Suprapubic skin (tissue), 4 donors: ENCODE measurements at regions not wholly inside any gene's neighbourhood (a gene's known extent, or its start where the extent isn't known, plus 50 kb on each side); places are given as distances from the start of the nearest gene placed in this dataset.

Source experiments
- DNase-seq, 2 donors: peaks; one replicate each; pipeline ENCODE4 v3.0.0-alpha.2; 2019; ENCODE audit warnings: low spot score in 2 of 2
- H3K27ac ChIP-seq: fragments of 200-600 bp; sonication (generic); one replicate; pipeline ENCODE4 v1.5.1; 2019
- H3K27me3 ChIP-seq: fragments of 200-600 bp; sonication (generic); one replicate; pipeline ENCODE4 v1.5.1; 2019
- H3K36me3 ChIP-seq: fragments of 200-600 bp; sonication (generic); one replicate; pipeline ENCODE4 v1.5.1; 2019
- H3K4me1 ChIP-seq: fragments of 200-600 bp; sonication (generic); one replicate; pipeline ENCODE4 v1.5.1; 2019
- H3K4me3 ChIP-seq: fragments of 200-600 bp; sonication (generic); one replicate; pipeline ENCODE4 v1.5.1; 2019; ENCODE audit warnings: mild to moderate bottlenecking
- H3K9me3 ChIP-seq: fragments of 200-600 bp; sonication (generic); one replicate; pipeline ENCODE4 v1.5.1; 2019
- CTCF ChIP-seq, 2 donors: fragments of 200-600 bp in 1 of 2; fragments of 450-650 bp in 1 of 2; sonication (generic) in 1 of 2; IDR thresholded peaks; one replicate each; pipeline ENCODE4 v1.5.1; 2016 to 2019; ENCODE audit warnings: antibody characterized with exemption in 2 of 2, mild to moderate bottlenecking in 1 of 2, moderate library complexity in 1 of 2
- EP300 ChIP-seq: sonication (generic); formaldehyde crosslinking; IDR thresholded peaks from one replicate; pipeline ENCODE4 v1.6.1; 2017; ENCODE audit warnings: antibody characterized with exemption
- POLR2A ChIP-seq, 2 donors: fragments of 450-650 bp; IDR thresholded peaks; one replicate each; pipeline ENCODE4 v1.6.1; 2017; ENCODE audit warnings: antibody characterized with exemption in 2 of 2, mild to moderate bottlenecking in 2 of 2, moderate library complexity in 2 of 2
- POLR2AphosphoS5 ChIP-seq, 3 donors: sonication (generic); formaldehyde crosslinking; IDR thresholded peaks; one replicate each; pipeline ENCODE4 v1.6.1; 2017; ENCODE audit warnings: antibody characterized with exemption in 3 of 3
- WGBS: methylation state at CpG from one replicate; pipeline ENCODE4 v1.1.5; 2018; 5-methylcytosine and 5-hydroxymethylcytosine counted together

GRCh38 chr20:22916021-22916842 lies 118.9 kb upstream of the SSTR4 start:
- DNase-seq: no peak
- Histone ChIP-seq H3K9me3 (no peaks in the 10 kb centered on the region), H3K27ac (no peak overlapping the region), H3K4me1 (no peaks in the 10 kb centered on the region), H3K27me3 (no peaks in the 10 kb centered on the region), H3K4me3 (no peak overlapping the region), H3K36me3 (no peaks in the 10 kb centered on the region)
- no peak for TF ChIP-seq POLR2AphosphoS5 (IDR thresholded peaks at IDR 0.05)
- no peak for TF ChIP-seq POLR2A (IDR thresholded peaks at IDR 0.05)
- TF ChIP-seq EP300: no peak
- TF ChIP-seq CTCF (IDR thresholded peaks at IDR 0.05): no peak
- 82% methylated on average over 12 of the region's 12 CpGs for WGBS

DNA sequence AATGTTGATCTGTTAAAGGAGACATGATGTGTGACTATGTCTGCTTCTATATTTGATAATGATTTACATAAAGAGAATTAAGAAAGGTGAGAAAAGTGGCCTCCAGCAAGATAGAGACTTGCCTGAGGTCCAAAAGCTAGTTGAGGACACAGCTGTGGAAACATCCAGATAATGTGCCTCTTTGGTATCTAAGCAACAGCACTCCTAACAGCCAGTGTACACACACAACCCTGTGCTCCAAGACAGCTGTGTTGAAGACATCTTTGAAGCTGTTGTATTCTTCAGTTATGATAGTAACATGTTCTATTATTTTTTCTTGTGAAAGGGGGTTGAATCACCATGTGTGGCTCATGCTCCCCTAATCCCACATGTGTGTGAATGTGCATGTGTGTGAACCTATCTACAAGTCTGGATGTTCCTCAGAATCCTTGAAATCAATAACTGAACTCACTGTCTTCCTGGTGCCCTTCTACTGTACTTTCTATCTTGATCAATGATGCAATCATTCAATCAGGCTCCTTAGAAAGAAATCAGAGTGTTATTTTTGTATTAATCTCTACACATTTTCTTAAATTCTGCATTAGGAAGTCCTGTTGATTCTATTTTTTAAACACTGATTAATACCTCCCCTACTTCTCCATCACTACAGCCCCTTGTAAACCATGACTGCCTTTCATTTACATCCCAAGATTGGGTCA lies 116.7 kb upstream of the SSTR4 start:
- H3K4me1 ChIP-seq: no peaks in the 10 kb centered on the region
- DNase-seq: no peak
- H3K9me3 ChIP-seq: no peaks in the 10 kb centered on the region
- TF ChIP-seq POLR2AphosphoS5 (IDR thresholded peaks at IDR 0.05) (no peak), EP300 (no peak), POLR2A (IDR thresholded peaks at IDR 0.05) (no peak), CTCF (IDR thresholded peaks at IDR 0.05) (no peak)
- no peak overlapping the region for H3K4me3 ChIP-seq
- H3K27me3 ChIP-seq: no peaks in the 10 kb centered on the region
- no peak overlapping the region for H3K27ac ChIP-seq
- H3K36me3 ChIP-seq: no peaks in the 10 kb centered on the region

DNA sequence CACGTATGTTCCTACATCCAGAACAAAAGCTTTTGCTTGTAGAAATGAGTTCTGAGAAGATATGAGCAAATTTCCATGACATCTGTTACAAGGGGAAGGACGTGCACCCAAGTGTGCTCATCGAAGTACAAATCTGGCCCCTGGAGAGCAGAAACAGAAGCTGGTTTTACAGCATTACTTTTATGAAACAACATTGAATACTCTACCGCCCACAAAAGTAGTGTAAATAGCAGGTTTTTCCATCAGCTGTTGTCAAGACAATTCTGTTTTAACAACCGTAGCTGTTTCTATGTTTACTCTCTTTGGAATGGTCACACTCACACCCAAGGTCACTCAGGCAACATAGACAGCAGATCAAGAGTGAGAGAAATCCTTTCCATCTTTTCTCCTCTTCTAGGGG lies 114.2 kb upstream of the SSTR4 start:
- Histone ChIP-seq H3K27me3 (no peaks in the 10 kb centered on the region), H3K36me3 (no peaks in the 10 kb centered on the region), H3K4me1 (no peaks in the 10 kb centered on the region), H3K27ac (no peak overlapping the region), H3K9me3 (no peaks in the 10 kb centered on the region), H3K4me3 (no peak overlapping the region)
- no peak for DNase-seq
- TF ChIP-seq EP300 (no peak), CTCF (IDR thresholded peaks at IDR 0.05) (no peak), POLR2A (IDR thresholded peaks at IDR 0.05) (no peak), POLR2AphosphoS5 (IDR thresholded peaks at IDR 0.05) (no peak)
- 75% methylated on average over 5 of the region's 5 CpGs for WGBS

- no peak overlapping the region for H3K4me3 ChIP-seq
- no peaks in the 10 kb centered on the region for H3K36me3 ChIP-seq
- DNase-seq: no peak
- H3K9me3 ChIP-seq: no peaks in the 10 kb centered on the region
- WGBS: 67% methylated on average over 7 of the region's 7 CpGs
- H3K27ac ChIP-seq: no peak overlapping the region
- H3K4me1 ChIP-seq: no peaks in the 10 kb centered on the region
- no peaks in the 10 kb centered on the region for H3K27me3 ChIP-seq
- TF ChIP-seq POLR2A (IDR thresholded peaks at IDR 0.05) (no peak), EP300 (no peak), POLR2AphosphoS5 (IDR thresholded peaks at IDR 0.05) (no peak), CTCF (IDR thresholded peaks at IDR 0.05) (no peak)
Observed at GRCh38 chr20:22921595-22922421, 113.3 kb upstream of the SSTR4 start.

DNA sequence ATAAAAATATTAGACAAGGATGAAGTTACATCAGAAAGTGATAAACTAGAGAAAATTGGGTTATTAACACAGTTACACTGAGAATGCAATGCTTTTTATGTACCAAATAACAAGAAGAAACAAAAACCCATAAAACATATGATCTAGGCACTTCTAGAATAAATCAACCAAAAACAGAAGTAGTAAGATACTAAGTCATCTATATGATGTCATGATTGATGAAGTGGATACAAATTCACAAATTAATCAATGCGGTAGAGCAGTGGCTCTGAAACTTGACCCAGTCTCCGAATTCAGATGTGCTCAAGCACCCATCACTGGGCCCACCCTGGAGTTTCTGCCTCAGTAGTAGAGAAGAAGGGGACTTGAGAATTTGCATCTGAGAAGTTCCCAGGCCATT lies 112.1 kb upstream of the SSTR4 start:
- DNase-seq: no peak
- no peaks in the 10 kb centered on the region for H3K36me3 ChIP-seq
- H3K9me3 ChIP-seq: no peaks in the 10 kb centered on the region
- H3K4me1 ChIP-seq: no peaks in the 10 kb centered on the region
- H3K27me3 ChIP-seq: no peaks in the 10 kb centered on the region
- no peak for TF ChIP-seq CTCF (IDR thresholded peaks at IDR 0.05)
- TF ChIP-seq POLR2AphosphoS5 (IDR thresholded peaks at IDR 0.05): no peak
- TF ChIP-seq EP300: no peak
- no peak for TF ChIP-seq POLR2A (IDR thresholded peaks at IDR 0.05)
- H3K4me3 ChIP-seq: no peak overlapping the region
- H3K27ac ChIP-seq: no peak overlapping the region
- 91% methylated on average over 2 of the region's 2 CpGs for WGBS
